Uterus (tissue), 3 donors: ENCODE measurements at regions not wholly inside any gene's neighbourhood (a gene's known extent, or its start where the extent isn't known, plus 50 kb on each side); places are given as distances from the start of the nearest gene placed in this dataset.

Experiments used
- DNase-seq, 2 donors: peaks; one replicate each; pipeline ENCODE4 v3.0.0-alpha.2; 2019 to 2020
- H3K27ac ChIP-seq, 2 donors: fragments of 200-600 bp; sonication (generic); 1 replicate in 1 of 2; 2 replicates in 1 of 2; pipeline ENCODE4 v1.5.1; 2016 to 2018
- H3K27me3 ChIP-seq, 2 donors: fragments of 200-600 bp; sonication (generic); one replicate each; pipeline ENCODE4 v1.5.1; 2018 to 2019; ENCODE audit warnings: control low read depth in 1 of 2
- H3K36me3 ChIP-seq, 2 donors: fragments of 200-600 bp; sonication (generic); one replicate each; pipeline ENCODE4 v1.5.1; 2019; ENCODE audit warnings: control low read depth in 1 of 2
- H3K4me1 ChIP-seq, 2 donors: fragments of 200-600 bp; sonication (generic); one replicate each; pipeline ENCODE4 v1.5.1; 2018 to 2019; ENCODE audit warnings: control low read depth in 1 of 2
- H3K4me3 ChIP-seq, 2 donors: fragments of 200-600 bp; sonication (generic); 1 replicate in 1 of 2; 2 replicates in 1 of 2; pipeline ENCODE4 v1.5.1; 2018 to 2019; ENCODE audit warnings: mild to moderate bottlenecking in 1 of 2
- H3K9me3 ChIP-seq, 2 donors: fragments of 200-600 bp; sonication (generic); one replicate each; pipeline ENCODE4 v1.5.1; 2019; ENCODE audit warnings: control low read depth in 1 of 2
- CTCF ChIP-seq, 4 experiments: fragments of 200-600 bp in 2 of 4; fragments of 450-650 bp in 2 of 4; sonication (generic) in 2 of 4; IDR thresholded peaks; one replicate each; pipeline ENCODE4 v1.5.1; 2016 to 2019; ENCODE audit warnings: antibody characterized with exemption in 4 of 4, mild to moderate bottlenecking in 2 of 4, moderate library complexity in 1 of 4
- POLR2A ChIP-seq, 2 donors: fragments of 450-650 bp; IDR thresholded peaks; one replicate each; pipeline ENCODE4 v1.6.1; 2016; ENCODE audit warnings: antibody characterized with exemption in 2 of 2, mild to moderate bottlenecking in 1 of 2, moderate library complexity in 1 of 2
- intact Hi-C: fragments of 100-400 bp; cut with DNase I; formaldehyde crosslinking; loops from one replicate; pipeline ENCODE4 v1.15.1; 2023; ENCODE audit warnings: low total_unique reads
- donor health status: DM: yes; HTN: yes; CAD: no.

GRCh38 chr6:137415127-137415833, 78.9 kb downstream of the OLIG3 start:
- peak overlapping the region in 1 of 2 donors; percentile 49 for H3K27ac ChIP-seq
- intact Hi-C loops: no loop called here
- no peaks in the 10 kb centered on the region for H3K36me3 ChIP-seq
- DNase-seq: peak; percentile 28 to 45
- H3K4me3 ChIP-seq: peak overlapping the region; percentile 22 to 34
- no peaks in the 10 kb centered on the region for H3K4me1 ChIP-seq
- no peak for TF ChIP-seq POLR2A (IDR thresholded peaks at IDR 0.05)
- TF ChIP-seq CTCF (IDR thresholded peaks at IDR 0.05): peak; percentile 27 to 53 (median 46)
- no peaks in the 10 kb centered on the region for H3K27me3 ChIP-seq
- no peaks in the 10 kb centered on the region for H3K9me3 ChIP-seq

DNA sequence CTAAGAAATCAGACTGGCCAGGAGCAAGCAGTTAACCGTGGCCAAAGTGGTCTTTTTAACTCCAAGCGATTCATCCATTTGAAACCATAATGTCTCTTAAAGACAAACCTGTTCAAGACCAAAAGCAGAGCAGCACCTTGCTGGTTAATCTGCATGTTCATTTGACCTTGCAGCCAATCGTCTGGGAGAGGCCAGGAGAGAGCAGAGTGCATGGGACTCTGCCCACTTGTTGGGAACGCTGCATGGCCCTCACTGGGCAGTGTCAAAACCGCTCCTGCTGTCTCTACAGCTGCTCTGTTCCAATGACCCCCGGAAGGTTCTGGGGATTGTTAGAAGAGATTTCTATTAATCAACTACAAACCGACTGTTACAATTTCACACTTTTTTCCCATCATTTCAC, 79.6 kb downstream of the OLIG3 start:
- intact Hi-C loops: no loop called here
- Histone ChIP-seq H3K4me1 (no peaks in the 10 kb centered on the region), H3K9me3 (no peaks in the 10 kb centered on the region), H3K36me3 (no peaks in the 10 kb centered on the region), H3K4me3 (peak overlapping the region in 1 of 2 donors; percentile 22), H3K27me3 (no peaks in the 10 kb centered on the region), H3K27ac (no peak overlapping the region)
- DNase-seq: no peak
- no peak for TF ChIP-seq CTCF (IDR thresholded peaks at IDR 0.05)
- TF ChIP-seq POLR2A (IDR thresholded peaks at IDR 0.05): no peak

DNA sequence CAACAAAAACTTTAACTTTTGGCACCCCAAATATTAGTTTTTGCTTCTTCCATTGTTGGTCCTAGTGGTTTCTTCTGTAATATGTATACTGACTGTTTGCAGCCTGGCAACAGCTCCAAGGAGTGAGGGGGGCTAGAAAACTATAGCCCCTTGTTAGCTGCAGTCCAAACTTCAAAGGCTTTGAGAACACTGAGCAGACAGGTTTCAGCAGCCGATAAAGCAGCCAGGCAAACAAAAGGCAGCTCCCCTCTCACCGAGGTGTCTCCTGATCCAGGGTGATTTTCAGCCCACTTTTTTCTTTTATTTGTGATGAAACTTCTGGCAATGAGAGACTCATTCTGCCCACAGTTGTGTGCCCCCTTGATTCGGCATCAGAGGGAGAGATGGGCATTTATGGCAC, 80.7 kb downstream of the OLIG3 start:
- no peak for DNase-seq

GRCh38 chr6:137412562-137412961, 81.6 kb downstream of the OLIG3 start:
- Histone ChIP-seq H3K4me1 (no peaks in the 10 kb centered on the region), H3K36me3 (no peaks in the 10 kb centered on the region), H3K27me3 (no peaks in the 10 kb centered on the region), H3K9me3 (no peaks in the 10 kb centered on the region), H3K4me3 (no peak overlapping the region), H3K27ac (no peak overlapping the region)
- no peak for DNase-seq
- intact Hi-C loops: no loop called here
- TF ChIP-seq CTCF (IDR thresholded peaks at IDR 0.05) (no peak), POLR2A (IDR thresholded peaks at IDR 0.05) (no peak)

More for the DNA sequence above, 80.7 kb downstream of the OLIG3 start:
- intact Hi-C loops: no loop called here
- Histone ChIP-seq H3K27me3 (no peaks in the 10 kb centered on the region), H3K4me1 (no peaks in the 10 kb centered on the region), H3K4me3 (no peak overlapping the region), H3K27ac (no peak overlapping the region), H3K36me3 (no peaks in the 10 kb centered on the region), H3K9me3 (no peaks in the 10 kb centered on the region)
- TF ChIP-seq POLR2A (IDR thresholded peaks at IDR 0.05): no peak
- no peak for TF ChIP-seq CTCF (IDR thresholded peaks at IDR 0.05)

DNA sequence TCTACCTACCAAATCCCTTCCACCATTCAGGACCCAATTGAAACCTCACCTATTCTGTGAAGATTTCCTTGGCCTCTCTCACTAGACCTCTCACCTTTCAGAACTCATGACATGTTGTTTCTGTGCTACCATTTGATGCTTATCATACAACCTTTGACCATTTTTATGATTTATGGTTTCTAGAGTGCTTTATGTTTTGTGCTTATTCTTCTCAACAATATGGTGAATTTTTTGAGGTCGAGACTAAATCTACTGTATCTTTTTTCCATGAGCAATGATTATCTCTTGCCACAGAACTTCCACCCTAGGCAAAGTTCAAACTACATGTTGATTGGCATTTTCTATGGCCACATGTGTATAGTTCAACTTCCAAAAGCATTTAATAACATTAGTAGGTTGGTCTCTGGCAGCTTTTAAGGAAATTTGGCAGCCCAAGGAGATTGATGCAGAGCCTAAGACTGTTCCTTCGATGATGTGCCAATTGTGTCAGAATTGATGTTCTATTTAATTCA, 84.9 kb downstream of the OLIG3 start:
- Histone ChIP-seq H3K4me1 (no peaks in the 10 kb centered on the region), H3K27me3 (no peaks in the 10 kb centered on the region), H3K9me3 (no peaks in the 10 kb centered on the region), H3K36me3 (no peaks in the 10 kb centered on the region), H3K4me3 (no peak overlapping the region), H3K27ac (no peak overlapping the region)
- no peak for DNase-seq
- TF ChIP-seq POLR2A (IDR thresholded peaks at IDR 0.05) (no peak), CTCF (IDR thresholded peaks at IDR 0.05) (no peak)
- intact Hi-C loops: no loop called here
